Thyroid gland (tissue), 4 donors: ENCODE measurements at regions not wholly inside any gene's neighbourhood (a gene's known extent, or its start where the extent isn't known, plus 50 kb on each side); places are given as distances from the start of the nearest gene placed in this dataset.

Experiments
- CTCF ChIP-seq, 6 experiments: fragments of 200-600 bp in 3 of 6; fragments of 450-650 bp in 3 of 6; sonication (generic) in 3 of 6; IDR thresholded peaks; one replicate each; pipeline ENCODE4 v1.5.1; 2016 to 2019; ENCODE audit warnings: antibody characterized with exemption in 6 of 6, mild to moderate bottlenecking in 2 of 6, inconsistent platforms in 1 of 6, moderate library complexity in 1 of 6
- POLR2A ChIP-seq, 2 donors: fragments of 450-650 bp; IDR thresholded peaks; one replicate each; pipeline ENCODE4 v1.6.1; 2017; ENCODE audit warnings: antibody characterized with exemption in 2 of 2, mild to moderate bottlenecking in 2 of 2, moderate library complexity in 1 of 2

- no peak for TF ChIP-seq CTCF (IDR thresholded peaks at IDR 0.05)
- TF ChIP-seq POLR2A (IDR thresholded peaks at IDR 0.05), result no peak
These were observed 413.2 kb downstream of the CDH26 start for GRCh38 chr20:60371384-60371783.
